Heart left ventricle (tissue), 16 donors: ENCODE measurements at regions not wholly inside any gene's neighbourhood (a gene's known extent, or its start where the extent isn't known, plus 50 kb on each side); places are given as distances from the start of the nearest gene placed in this dataset.

ENCODE experiments used
- ATAC-seq, 4 donors: fragments of 200-7000 bp; cut with Tn5 transposase; one replicate each; pipeline ENCODE4 v1.9.1; 2020 to 2022; ENCODE audit warnings: moderate library complexity in 4 of 4, mild to moderate bottlenecking in 3 of 4, moderate number of reproducible peaks in 1 of 4
- DNase-seq, 5 donors: peaks; one replicate each; pipeline ENCODE4 v3.0.0-alpha.2; 2020
- H3K27ac ChIP-seq, 12 donors: fragments of 200-600 bp; sonication (generic) in 4 of 12; one replicate each; pipeline versions ENCODE4 v1.5.0 to v1.8.0; 2016 to 2022; ENCODE audit warnings: mild to moderate bottlenecking in 2 of 12
- H3K27me3 ChIP-seq, 9 donors: fragments of 200-600 bp; sonication (generic) in 2 of 9; one replicate each; pipeline versions ENCODE4 v1.5.1 to v1.8.0; 2016 to 2022; ENCODE audit warnings: mild to moderate bottlenecking in 3 of 9
- H3K36me3 ChIP-seq, 9 donors: fragments of 200-600 bp; sonication (generic) in 2 of 9; one replicate each; pipeline versions ENCODE4 v1.5.0 to v1.8.0; 2018 to 2022; ENCODE audit warnings: mild to moderate bottlenecking in 2 of 9
- H3K4me1 ChIP-seq, 12 donors: fragments of 200-600 bp; sonication (generic) in 4 of 12; one replicate each; pipeline versions ENCODE4 v1.5.0 to v1.8.0; 2016 to 2022; ENCODE audit warnings: mild to moderate bottlenecking in 3 of 12
- H3K4me3 ChIP-seq, 12 donors: fragments of 200-600 bp; sonication (generic) in 4 of 12; one replicate each; pipeline versions ENCODE4 v1.5.0 to v1.8.0; 2017 to 2022; ENCODE audit warnings: mild to moderate bottlenecking in 9 of 12, moderate library complexity in 4 of 12
- H3K9me3 ChIP-seq, 12 donors: fragments of 200-600 bp; sonication (generic) in 4 of 12; one replicate each; pipeline versions ENCODE4 v1.5.0 to v1.8.0; 2016 to 2022; ENCODE audit warnings: mild to moderate bottlenecking in 1 of 12
- POLR2A ChIP-seq, 2 donors: fragments of 450-650 bp; IDR thresholded peaks; one replicate each; pipeline ENCODE4 v1.6.1; 2017; ENCODE audit warnings: antibody characterized with exemption in 2 of 2, mild to moderate bottlenecking in 2 of 2, moderate library complexity in 2 of 2
- WGBS, 4 donors: extraction: QIAGEN DNeasy Blood & Tissue Kit in 2 of 4; methylation state at CpG; one replicate each; pipeline versions ENCODE4 v1.1.5 to v1.1.7; 2013 to 2018; 5-methylcytosine and 5-hydroxymethylcytosine counted together
- intact Hi-C, 10 donors: fragments of 100-400 bp; cut with DNase I; formaldehyde crosslinking; loops; one replicate each; pipeline versions ENCODE4 v1.11.1 to v1.14.2; 2022
- TF ChIP-seq, protein P1 (sequence below), 12 donors: fragments of 200-600 bp; sonication (generic) in 4 of 12; IDR thresholded peaks; one replicate each; pipeline versions ENCODE4 v1.5.0 to v1.8.0; 2018 to 2022; ENCODE audit warnings: antibody characterized with exemption in 12 of 12, mild to moderate bottlenecking in 5 of 12
- donor health status: ischemic (EF 13 %, LVEDD 7.1; RV severe dilation, severe dysfunction).
- donor health status: healthy with polysubstance abuse.
- donor health status: DM: no; HTN: yes; CAD: no.
- donor health status: DM: no; HTN: no; CAD: no.
- donor health status: ischemic (EF 25% LVEDD 6.9; RV normal size, moderate dysfunction).
- donor health status: ischemic (EF 25% LVEDD 5.7; RV mildly dilated, moderate dysfunction).
- donor health status: healthy.
- donor health status: DM: yes; HTN: yes; CAD: no.
- donor health status: ischemic (EF 35%, LVEDD 5.7; RV mildly dilated, moderate dysfunction).
- donor health status: nonischemic (EF 11% LVEDD 7.7; RV severe dilation, severe dysfunction).
- donor health status: DM: yes; HTN: yes; CAD: no.
- donor health status: PGD.
- donor health status: ischemic (EF 29% LVEDD 5.4; RV normal size, mild dysfunction).
- donor health status: nonischemic (EF 23%, LVEDD 6.1; RV moderate dilation, normal function).

DNA sequence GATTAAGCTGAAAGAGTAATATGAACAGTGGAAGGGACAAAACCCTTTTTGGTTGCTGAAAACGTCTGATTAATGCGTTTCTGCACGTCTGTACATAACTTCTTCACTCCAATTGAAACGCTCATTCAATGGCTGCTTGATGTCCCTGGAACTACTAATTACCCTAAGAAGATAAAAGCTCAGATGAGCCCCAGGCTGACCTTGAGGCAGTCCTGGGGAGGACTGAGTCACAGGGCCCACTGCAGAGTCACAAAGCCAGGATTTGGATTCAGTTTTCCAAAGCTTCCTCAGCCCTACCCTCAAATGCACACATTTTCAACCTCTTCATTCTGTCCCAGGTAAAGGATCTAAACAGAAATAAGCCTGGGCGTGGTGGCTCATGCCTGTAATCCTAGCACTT is 75.0 kb upstream of the FLT1 start:
- H3K36me3 ChIP-seq = no peaks in the 10 kb centered on the region
- WGBS, 4 donors = 88 to 97% (median 95%) methylated on average over 5 of the region's 5 CpGs
- intact Hi-C loops = no loop called here
- no peak overlapping the region for H3K27ac ChIP-seq
- no peak for DNase-seq
- no peaks in the 10 kb centered on the region for H3K27me3 ChIP-seq
- H3K4me1 ChIP-seq = peaks cover 0 to 17% (median 6%) of the 10 kb centered on the region in 12 donors
- no peak for TF ChIP-seq POLR2A (IDR thresholded peaks at IDR 0.05)
- no peak for ATAC-seq
- H3K9me3 ChIP-seq = no peaks in the 10 kb centered on the region
- no peak overlapping the region for H3K4me3 ChIP-seq

DNA sequence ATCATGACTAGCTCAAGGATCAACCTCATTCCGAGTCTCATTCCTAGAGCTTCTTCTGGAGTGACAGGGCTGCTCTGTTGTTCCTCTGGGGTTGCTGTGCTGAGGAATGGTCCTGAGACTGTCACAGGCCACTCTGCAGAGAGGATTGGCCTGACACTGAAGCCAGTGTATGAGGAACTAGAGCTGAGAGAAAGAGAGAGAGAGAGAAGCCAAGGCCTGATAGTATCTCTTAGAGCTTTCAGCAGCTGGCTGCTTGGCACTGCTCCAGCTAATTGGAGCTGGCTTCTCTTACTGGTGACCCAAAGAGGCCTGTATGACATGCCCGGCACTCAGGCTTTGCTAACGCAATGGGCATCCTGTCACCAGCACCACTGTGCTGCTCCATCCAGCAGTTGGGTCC is 73.4 kb upstream of the FLT1 start:
- no peaks in the 10 kb centered on the region for H3K27me3 ChIP-seq
- H3K4me3 ChIP-seq = no peak overlapping the region
- H3K4me1 ChIP-seq = peaks cover 0 to 11% (median 6%) of the 10 kb centered on the region in 12 donors
- no peaks in the 10 kb centered on the region for H3K36me3 ChIP-seq
- no peaks in the 10 kb centered on the region for H3K9me3 ChIP-seq
- ATAC-seq (peak; percentile 47 to 89 (median 85)), DNase-seq (peak; percentile 64 to 90 (median 80))
- WGBS, 4 donors = 8 to 32% (median 28%) methylated on average over 3 of the region's 3 CpGs
- TF ChIP-seq POLR2A (IDR thresholded peaks at IDR 0.05) = no peak
- TF ChIP-seq, protein P1, sequence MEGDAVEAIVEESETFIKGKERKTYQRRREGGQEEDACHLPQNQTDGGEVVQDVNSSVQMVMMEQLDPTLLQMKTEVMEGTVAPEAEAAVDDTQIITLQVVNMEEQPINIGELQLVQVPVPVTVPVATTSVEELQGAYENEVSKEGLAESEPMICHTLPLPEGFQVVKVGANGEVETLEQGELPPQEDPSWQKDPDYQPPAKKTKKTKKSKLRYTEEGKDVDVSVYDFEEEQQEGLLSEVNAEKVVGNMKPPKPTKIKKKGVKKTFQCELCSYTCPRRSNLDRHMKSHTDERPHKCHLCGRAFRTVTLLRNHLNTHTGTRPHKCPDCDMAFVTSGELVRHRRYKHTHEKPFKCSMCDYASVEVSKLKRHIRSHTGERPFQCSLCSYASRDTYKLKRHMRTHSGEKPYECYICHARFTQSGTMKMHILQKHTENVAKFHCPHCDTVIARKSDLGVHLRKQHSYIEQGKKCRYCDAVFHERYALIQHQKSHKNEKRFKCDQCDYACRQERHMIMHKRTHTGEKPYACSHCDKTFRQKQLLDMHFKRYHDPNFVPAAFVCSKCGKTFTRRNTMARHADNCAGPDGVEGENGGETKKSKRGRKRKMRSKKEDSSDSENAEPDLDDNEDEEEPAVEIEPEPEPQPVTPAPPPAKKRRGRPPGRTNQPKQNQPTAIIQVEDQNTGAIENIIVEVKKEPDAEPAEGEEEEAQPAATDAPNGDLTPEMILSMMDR (IDR thresholded peaks at IDR 0.05) = no peak
- intact Hi-C loops = no loop called here
- H3K27ac ChIP-seq = no peak overlapping the region

GRCh38 chr13:28566891-28567290 is 72.0 kb upstream of the FLT1 start:
- no peak overlapping the region for H3K27ac ChIP-seq
- no peaks in the 10 kb centered on the region for H3K36me3 ChIP-seq
- H3K27me3 ChIP-seq = no peaks in the 10 kb centered on the region
- ATAC-seq = no peak
- no peak for DNase-seq
- no peak for TF ChIP-seq POLR2A (IDR thresholded peaks at IDR 0.05)
- TF ChIP-seq, protein P1 (IDR thresholded peaks at IDR 0.05) = no peak
- no peaks in the 10 kb centered on the region for H3K9me3 ChIP-seq
- no peak overlapping the region for H3K4me3 ChIP-seq
- 93 to 96% (median 94%) methylated on average over 4 of the region's 4 CpGs for WGBS, 4 donors
- intact Hi-C loops = no loop called here
- peaks cover 0 to 11% (median 6%) of the 10 kb centered on the region in 12 donors for H3K4me1 ChIP-seq

- ATAC-seq (no peak), DNase-seq (no peak)
- no peaks in the 10 kb centered on the region for H3K9me3 ChIP-seq
- peaks cover 0 to 11% (median 6%) of the 10 kb centered on the region in 12 donors for H3K4me1 ChIP-seq
- WGBS, 4 donors = 95 to 96% (median 96%) methylated on average over 3 of the region's 3 CpGs
- no peaks in the 10 kb centered on the region for H3K27me3 ChIP-seq
- no peak overlapping the region for H3K4me3 ChIP-seq
- TF ChIP-seq POLR2A (IDR thresholded peaks at IDR 0.05) = no peak
- TF ChIP-seq, protein P1 (IDR thresholded peaks at IDR 0.05) = no peak
- intact Hi-C loops = no loop called here
- no peak overlapping the region for H3K27ac ChIP-seq
- H3K36me3 ChIP-seq = no peaks in the 10 kb centered on the region
Measured at GRCh38 chr13:28566283-28566682, 71.4 kb upstream of the FLT1 start.

- intact Hi-C loops = no loop called here
- Histone ChIP-seq H3K4me3 (no peak overlapping the region), H3K36me3 (no peaks in the 10 kb centered on the region), H3K4me1 (peaks cover 0 to 11% (median 7%) of the 10 kb centered on the region in 12 donors), H3K27me3 (no peaks in the 10 kb centered on the region), H3K9me3 (no peaks in the 10 kb centered on the region), H3K27ac (no peak overlapping the region)
- TF ChIP-seq POLR2A (IDR thresholded peaks at IDR 0.05) = no peak
- TF ChIP-seq, protein P1 (IDR thresholded peaks at IDR 0.05) = no peak
- ATAC-seq = no peak
- DNase-seq = no peak
- 85 to 92% (median 89%) methylated on average over 10 of the region's 10 CpGs for WGBS, 4 donors
Measured at GRCh38 chr13:28564030-28564429, 69.1 kb upstream of the FLT1 start.
